NCI-H526 (cell line): ENCODE measurements at regions not wholly inside any gene's neighbourhood (a gene's known extent, or its start where the extent isn't known, plus 50 kb on each side); places are given as distances from the start of the nearest gene placed in this dataset.

Experiments used
- DNase-seq, 2 experiments: peaks; one replicate each; lab custom pipeline; 2025; lab: John Stamatoyannopoulos, UW

GRCh38 chr9:113787871-113788270 lies 88.2 kb upstream of the ZNF618 start:
- DNase-seq = no peak

DNA sequence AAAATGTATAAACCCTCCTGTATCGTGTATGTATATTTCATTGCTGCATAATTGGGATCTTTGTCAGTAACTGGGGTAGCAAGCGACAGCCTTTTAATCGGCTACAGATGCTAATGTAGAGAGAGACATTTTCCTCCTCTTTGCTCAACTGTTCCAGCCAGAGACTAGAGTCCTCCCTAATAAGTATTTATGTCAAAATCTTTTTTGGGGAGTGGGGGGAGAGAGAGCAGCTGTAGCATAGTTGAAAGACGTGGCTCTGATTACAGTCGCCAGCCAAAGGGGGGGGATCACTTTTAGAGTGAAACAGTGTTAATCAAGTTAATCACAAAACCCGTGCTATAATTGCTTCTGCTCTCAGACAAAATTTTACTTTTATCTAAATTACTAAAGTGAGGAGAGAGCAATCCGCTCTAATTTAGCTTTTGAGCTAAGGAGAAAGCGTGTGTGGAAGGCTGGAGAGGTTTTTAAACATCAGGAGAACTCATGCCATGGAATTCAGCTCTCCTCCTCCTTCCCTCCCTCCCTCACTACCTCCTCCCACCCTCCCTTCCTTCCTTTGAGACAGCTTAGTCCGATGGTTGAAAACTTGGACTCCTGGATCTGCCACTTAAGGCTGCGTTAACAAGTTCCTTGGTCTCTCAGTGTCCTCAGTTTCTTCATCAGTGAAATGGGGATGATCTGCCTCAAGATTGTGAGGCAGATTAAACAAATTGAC lies 87.3 kb upstream of the ZNF618 start:
- DNase-seq = no peak

DNA sequence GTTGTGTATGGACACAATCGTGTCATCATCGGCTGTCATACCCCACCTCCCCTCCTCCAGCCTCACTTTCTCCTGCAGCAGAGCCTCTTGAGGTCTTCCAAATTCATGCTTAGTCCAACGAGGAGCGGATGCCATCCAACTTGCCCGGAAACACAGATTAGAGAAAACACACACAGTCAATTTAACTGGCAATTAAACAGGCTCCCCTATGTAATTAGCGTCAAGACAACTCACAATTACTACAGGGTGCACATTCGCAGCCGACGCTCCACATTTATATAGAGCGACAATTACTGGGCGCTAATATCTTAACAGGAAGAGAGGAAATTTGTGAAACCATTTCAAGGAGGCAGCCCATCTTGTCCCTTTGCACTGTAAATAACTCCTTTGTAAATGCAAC lies 86.0 kb upstream of the ZNF618 start:
- no peak for DNase-seq

DNA sequence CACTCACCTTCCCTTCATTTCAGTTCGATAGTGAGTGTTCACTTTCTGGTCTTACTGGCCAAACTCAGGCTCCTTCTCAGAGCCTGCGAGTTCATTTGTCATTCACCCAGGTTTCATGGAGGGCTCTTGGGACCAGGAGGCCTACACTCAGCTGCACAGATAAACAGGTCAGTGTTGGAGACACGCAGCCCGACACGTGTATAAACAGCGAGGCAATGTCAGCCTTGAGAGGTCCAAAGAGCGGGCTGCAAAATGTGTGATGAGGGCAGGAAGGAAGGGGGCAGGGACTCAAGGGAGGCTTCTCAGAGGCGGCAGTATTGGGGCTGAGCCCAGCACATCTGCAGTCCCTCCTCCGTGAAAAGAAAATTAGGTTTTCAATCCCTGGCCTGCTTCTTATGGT lies 82.6 kb upstream of the ZNF618 start:
- DNase-seq = no peak

DNA sequence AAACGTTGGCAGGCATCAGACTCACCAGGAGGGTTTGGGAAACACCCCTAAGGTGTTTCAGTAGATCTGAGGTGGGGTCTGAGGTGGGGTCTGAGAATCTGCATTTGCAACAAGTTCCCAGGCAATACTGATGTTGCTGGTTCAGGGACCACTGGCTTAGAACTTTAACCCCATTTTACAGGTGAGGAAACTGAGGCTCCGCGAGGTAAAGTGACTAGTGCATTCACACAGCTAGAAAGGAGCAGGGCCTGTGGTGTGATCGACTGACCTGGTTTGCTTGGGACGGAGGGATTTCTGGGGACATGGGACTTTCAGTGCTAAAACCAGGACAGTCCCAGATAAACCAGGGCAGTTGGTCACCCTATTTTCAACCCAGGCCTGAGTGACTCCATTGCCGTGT lies 81.4 kb upstream of the ZNF618 start:
- no peak for DNase-seq

- DNase-seq = no peak
Observed at GRCh38 chr9:113795811-113796392, 80.2 kb upstream of the ZNF618 start.

DNA sequence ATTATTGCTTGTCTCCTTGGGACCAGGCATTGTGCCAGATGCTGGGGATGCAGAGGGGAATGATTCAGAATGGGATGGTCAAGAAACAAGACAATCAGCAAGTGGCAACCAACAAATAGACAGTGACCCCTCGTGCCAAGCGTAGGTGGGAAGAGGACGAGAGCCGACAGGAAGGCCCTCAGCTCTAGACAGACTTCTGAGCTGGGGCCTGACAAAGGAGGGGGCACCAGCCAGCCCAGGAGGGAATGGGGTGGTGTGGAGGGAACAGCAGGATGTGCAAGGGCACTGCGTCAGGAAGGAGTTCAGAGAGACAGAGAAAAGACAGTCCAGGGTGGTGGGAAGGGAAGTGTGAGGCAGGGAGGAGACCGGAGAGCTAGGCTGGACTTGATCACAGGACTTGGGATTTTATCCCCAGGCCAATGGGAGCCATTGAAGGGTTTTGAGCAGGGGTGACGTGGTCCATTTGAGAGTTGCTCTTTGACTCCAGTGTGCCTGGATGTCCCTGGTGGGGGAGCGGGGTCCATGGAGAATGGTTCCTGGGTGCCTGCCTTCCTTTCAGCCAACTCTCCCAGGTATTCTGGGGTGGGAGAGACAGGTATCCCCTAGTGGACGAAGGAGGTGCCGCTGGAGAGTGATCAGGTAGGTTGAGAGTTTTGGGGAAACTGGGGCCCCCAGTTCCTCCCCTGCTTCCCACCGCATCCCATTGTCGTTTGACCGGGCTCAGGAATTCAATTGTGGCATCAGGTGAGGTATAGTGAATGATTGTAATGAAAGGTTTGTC lies 79.3 kb upstream of the ZNF618 start:
- no peak for DNase-seq

DNA sequence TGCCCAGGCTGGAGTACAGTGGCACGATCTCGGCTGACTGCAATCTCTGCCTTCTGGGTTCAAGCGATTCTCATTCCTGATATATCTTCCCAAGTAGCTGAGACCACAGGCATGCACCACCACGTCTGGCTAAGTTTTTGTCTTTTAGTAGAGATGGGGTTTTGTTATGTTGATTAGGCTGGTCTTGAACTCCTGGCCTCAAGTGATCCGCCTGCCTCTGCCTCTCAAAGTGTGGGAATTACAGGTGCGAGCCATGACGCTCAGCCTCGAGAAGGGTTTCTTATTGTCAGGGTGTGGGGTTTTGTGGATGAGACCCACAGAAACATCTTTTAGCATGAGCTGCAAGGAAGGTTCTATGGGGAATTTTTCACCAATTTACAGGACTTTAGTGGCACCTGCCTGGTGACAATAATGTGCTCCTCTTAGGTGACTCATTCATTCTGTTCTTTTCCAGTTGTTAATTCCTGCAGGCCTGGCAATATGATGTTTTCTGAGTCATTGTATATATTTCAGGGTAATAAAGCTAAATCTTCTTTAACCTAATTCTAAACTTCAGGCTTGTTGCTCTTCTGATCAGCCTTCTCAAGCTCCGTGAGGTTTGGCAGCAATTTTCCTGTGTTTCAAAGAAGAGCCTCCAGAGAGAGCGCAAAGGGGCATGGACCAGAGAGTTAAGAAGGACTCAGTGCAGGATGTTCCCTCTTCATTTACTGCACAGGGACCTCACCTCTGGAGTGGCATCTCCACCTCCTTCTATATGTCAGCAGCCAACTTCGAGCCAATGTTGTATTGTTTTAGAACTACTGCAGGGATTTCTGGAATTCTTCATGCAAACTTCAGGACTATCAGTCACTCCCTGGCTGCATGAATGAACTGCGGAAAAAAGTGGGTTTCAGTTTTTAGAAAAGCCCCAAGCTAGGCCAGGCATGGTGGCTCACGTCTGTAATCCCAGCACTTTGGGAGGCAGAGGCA lies 77.8 kb upstream of the ZNF618 start:
- no peak for DNase-seq

GRCh38 chr9:113800276-113800675 lies 75.8 kb upstream of the ZNF618 start:
- no peak for DNase-seq

DNA sequence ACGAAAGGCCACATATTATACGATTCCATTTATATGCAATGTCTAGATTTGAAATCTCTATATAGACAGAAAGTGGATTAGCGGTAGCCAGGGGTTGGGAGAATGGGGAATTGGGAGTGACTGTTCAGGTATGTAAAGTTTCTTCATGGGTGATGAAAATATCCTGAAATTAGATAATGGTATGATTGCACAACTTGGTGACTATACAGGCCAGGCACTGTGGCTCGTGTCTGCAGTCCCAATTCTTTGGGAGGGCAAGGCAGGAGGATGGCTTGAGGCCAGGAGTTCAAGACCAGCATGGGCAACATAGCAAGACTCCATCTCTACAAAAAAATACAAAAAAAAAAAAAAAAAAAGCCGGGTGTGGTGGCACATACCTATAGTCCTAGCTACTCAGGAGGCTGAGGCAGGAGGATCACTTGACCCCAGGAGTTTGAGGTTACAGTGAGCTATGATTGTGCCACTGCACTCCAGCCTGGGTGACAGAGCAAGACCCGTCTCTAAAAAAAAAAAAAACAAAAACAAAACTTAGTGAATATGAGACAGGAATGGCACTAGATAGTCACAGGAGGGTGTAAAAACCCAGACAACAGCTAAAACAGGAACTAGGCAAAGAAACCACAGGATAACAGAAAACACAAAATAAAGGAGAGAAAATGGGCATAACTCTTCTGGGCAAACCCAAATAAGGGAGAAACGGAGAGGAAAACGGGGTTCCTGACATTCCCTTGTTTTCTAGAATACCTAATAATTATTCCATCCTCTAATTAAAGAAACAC lies 72.1 kb upstream of the ZNF618 start:
- no peak for DNase-seq

DNA sequence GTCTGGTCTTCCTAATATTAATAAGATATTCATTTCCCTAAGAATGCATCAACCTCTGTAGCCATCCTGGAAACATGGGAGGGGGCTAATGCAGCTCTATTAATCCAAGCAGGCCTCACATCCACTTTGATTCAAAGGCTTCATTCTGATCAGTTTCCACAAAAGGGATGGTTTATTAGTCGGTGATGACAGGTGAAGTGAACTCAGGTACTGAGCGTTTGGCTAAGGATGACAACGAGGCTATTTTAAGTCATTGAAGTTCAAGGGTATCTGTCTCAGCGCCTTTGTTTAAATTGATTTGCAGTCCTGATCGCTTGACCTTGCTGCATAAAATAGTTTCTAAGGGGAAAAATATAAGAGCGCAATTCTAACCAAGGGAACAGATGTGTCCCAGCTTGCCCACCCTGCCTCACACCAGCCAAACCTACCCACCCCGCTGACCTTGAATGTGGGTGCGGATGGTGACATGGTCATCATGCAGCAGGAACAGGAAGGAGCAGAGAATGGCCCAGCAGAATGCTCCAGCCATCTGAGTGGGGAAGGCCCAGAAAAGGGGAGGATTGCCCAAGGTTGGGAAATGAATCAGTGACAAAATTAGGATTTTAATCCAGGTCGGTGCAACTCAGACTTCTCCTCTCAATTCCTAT lies 70.5 kb upstream of the ZNF618 start:
- DNase-seq = no peak

GRCh38 chr9:113807173-113808061 lies 68.7 kb upstream of the ZNF618 start:
- DNase-seq = peak; percentile 24 to 46

DNA sequence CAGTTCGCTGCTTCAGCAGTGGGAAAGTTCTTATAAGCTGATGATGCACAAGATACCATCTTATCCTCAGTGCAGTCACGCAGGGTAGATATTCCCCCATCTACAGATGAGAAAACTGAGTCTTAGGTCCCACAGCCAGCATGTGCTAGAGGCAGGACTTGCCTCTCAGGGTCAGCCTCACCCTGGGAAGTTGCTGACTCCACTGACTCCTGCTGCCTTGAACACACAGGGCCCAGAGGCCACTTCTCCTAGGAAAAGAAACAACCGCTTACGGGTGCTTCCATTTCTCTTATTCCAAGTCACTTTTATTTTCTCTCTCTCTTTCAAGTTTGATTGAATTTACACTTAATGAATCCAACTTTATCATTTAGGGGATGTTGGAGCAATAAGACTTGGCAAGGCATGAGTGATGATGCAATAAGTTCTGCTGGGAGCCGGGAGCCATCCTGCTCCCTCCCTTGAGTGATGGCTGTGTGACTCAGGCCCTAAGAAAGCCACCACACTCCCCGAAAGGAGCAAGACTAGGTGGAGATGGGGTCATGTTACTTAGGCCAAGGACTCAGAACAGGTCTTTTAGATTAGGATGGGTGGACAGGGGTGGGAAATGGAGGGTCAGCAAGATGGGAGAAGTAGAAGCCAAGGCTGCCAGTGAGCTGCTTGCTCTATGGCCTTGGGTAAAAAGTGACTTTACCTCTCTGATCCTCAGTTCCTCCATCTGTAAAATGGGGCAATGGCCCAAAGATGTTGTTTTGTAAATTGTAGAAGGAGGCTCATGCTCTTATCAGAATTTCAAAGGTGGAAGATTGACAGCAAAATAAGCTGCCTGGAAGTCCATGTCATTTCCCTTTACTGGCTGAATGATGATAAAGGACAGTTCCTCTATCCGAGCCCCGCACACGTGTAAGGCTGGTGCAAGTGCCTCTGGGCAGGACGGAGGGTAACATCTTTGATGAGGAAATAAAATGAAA lies 67.4 kb upstream of the ZNF618 start:
- DNase-seq = no peak

DNA sequence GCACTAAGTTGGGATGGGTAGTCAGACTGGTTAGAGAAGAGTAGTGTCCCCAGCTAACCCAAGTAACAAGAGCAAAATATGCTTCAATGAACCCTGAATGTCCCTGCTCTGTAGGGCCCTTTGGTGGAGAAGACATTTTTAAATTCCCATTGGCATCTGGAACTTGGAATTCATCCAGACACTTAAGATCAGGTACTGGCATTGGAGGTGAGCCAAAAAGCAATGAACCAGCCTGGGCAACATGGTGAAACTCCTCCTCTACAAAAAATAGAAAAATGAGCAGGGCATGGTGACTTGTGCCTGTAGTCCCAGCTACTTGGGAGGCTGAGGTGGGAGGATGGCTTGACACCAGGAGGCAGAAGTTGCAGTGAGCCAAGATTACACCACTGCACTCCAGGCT lies 58.9 kb upstream of the ZNF618 start:
- no peak for DNase-seq

- no peak for DNase-seq
Observed at GRCh38 chr9:113818391-113818790, 57.7 kb upstream of the ZNF618 start.

DNA sequence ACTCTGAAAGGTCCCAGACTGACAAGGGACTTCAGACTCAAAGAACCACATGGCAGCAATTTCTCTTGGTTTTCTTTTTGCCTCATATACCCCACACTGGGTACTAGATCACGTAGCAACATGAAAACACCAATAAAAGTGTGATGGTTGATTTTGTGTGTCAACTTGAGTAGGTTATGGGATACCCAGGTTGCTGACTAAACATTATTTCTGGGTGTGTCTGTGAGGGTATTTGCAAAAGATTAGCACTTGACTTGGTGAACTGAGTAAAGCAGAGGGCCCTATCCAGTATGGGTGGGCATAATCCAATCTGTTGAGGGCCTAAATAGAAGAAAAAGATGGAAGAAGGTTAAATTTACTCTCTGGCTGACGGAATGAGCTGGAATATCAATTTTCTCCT lies 53.8 kb upstream of the ZNF618 start:
- no peak for DNase-seq

- DNase-seq = no peak
Observed at GRCh38 chr9:113823421-113823820, 52.7 kb upstream of the ZNF618 start.
